Lower leg skin (tissue), 4 donors: ENCODE measurements at regions not wholly inside any gene's neighbourhood (a gene's known extent, or its start where the extent isn't known, plus 50 kb on each side); places are given as distances from the start of the nearest gene placed in this dataset.

Experiments
- DNase-seq, 2 donors: peaks; one replicate each; pipeline ENCODE4 v3.0.0-alpha.2; 2019; ENCODE audit warnings: low spot score in 2 of 2
- H3K4me3 ChIP-seq: fragments of 200-600 bp; sonication (generic); 2 replicates; pipeline ENCODE4 v1.5.1; 2017; ENCODE audit warnings: mild to moderate bottlenecking, low read depth; ENCODE audit not compliant: poor library complexity, severe bottlenecking
- CTCF ChIP-seq, 3 donors: fragments of 450-650 bp; IDR thresholded peaks; one replicate each; pipeline ENCODE4 v1.5.1; 2016; ENCODE audit warnings: antibody characterized with exemption in 3 of 3, mild to moderate bottlenecking in 3 of 3, moderate library complexity in 2 of 3
- POLR2A ChIP-seq, 2 donors: fragments of 450-650 bp; IDR thresholded peaks; one replicate each; pipeline ENCODE4 v1.6.1; 2016 to 2017; ENCODE audit warnings: antibody characterized with exemption in 2 of 2, mild to moderate bottlenecking in 1 of 2, moderate library complexity in 1 of 2
- WGBS, 2 donors: methylation state at CpG; one replicate each; pipeline ENCODE4 v1.1.5; 2018; 5-methylcytosine and 5-hydroxymethylcytosine counted together
- intact Hi-C: fragments of 100-400 bp; cut with DNase I; formaldehyde crosslinking; loops from one replicate; pipeline ENCODE4 v1.15.0; 2023; ENCODE audit warnings: low total_unique reads

GRCh38 chr12:24743941-24744793 lies 204.7 kb downstream of the BCAT1 start:
- TF ChIP-seq CTCF (IDR thresholded peaks at IDR 0.05) (no peak), POLR2A (IDR thresholded peaks at IDR 0.05) (no peak)
- H3K4me3 ChIP-seq, result no peak overlapping the region
- DNase-seq, result no peak
- intact Hi-C loops, result no loop called here
- WGBS, 2 donors, result 62 to 80% methylated on average over 9 of the region's 9 CpGs

GRCh38 chr12:24742378-24742777 lies 206.5 kb downstream of the BCAT1 start:
- intact Hi-C loops, result no loop called here
- WGBS, 2 donors, result 72 to 76% methylated on average over 5 of the region's 5 CpGs
- TF ChIP-seq CTCF (IDR thresholded peaks at IDR 0.05) (no peak), POLR2A (IDR thresholded peaks at IDR 0.05) (no peak)
- DNase-seq, result peak in 1 of 2 donors; percentile 45
- H3K4me3 ChIP-seq, result no peak overlapping the region

GRCh38 chr12:24741216-24741615 lies 207.7 kb downstream of the BCAT1 start:
- no peak overlapping the region for H3K4me3 ChIP-seq
- intact Hi-C loops, result no loop called here
- WGBS, 2 donors, result 88 to 92% methylated on average over 9 of the region's 9 CpGs
- TF ChIP-seq POLR2A (IDR thresholded peaks at IDR 0.05) (no peak), CTCF (IDR thresholded peaks at IDR 0.05) (no peak)
- DNase-seq, result no peak

- H3K4me3 ChIP-seq, result no peak overlapping the region
- no peak for DNase-seq
- whole genome bisulfite sequencing, 2 donors, result 70 to 75% methylated on average over 2 of the region's 2 CpGs
- intact Hi-C loops, result no loop called here
- TF ChIP-seq CTCF (IDR thresholded peaks at IDR 0.05), result no peak
- TF ChIP-seq POLR2A (IDR thresholded peaks at IDR 0.05), result no peak
These were observed 209.7 kb downstream of the BCAT1 start for GRCh38 chr12:24739106-24739779.

GRCh38 chr12:24738441-24738840 lies 210.5 kb downstream of the BCAT1 start:
- intact Hi-C loops, result no loop called here
- WGBS, 2 donors, result 90 to 92% methylated on average over 2 of the region's 2 CpGs

More at GRCh38 chr12:24738441-24738840, 210.5 kb downstream of the BCAT1 start:
- TF ChIP-seq CTCF (IDR thresholded peaks at IDR 0.05) (no peak), POLR2A (IDR thresholded peaks at IDR 0.05) (no peak)
- H3K4me3 ChIP-seq, result no peak overlapping the region
- no peak for DNase-seq
